ENCODE measurements at regions not wholly inside any gene's neighbourhood (a gene's known extent, or its start where the extent isn't known, plus 50 kb on each side); places are given as distances from the start of the nearest gene placed in this dataset.

DNA sequence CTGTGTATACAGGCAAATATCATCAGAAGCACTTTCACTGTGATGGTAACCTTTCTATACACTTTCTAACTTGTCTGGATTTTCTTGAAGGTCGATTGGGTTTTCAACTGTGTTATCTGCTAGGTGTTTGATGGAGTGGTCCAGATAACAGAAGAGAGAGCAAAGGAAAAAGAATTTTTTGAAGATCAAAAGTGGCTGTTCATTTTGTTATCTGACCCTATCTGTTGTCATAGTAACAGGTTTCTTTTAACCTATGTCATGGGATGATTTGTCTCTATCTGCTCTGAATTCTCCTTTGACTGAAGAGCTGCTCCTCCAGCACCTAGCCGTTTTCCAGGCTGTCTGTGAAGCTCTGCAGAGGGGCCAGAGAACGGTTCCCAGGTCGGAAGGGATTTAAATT, 77.8 kb upstream of the IRX2 start:
- H3K27ac ChIP-seq (ENCODE audit: low read depth), result no peak overlapping the region

More for the DNA sequence above, 77.8 kb upstream of the IRX2 start:
- no peaks in the 10 kb centered on the region for H4K20me1 ChIP-seq (replicated peaks; ENCODE audit: insufficient read depth)
- H3K9me3 Mint-ChIP-seq, result no peaks in the 10 kb centered on the region; the same call in 1 of the 3 replicates
- H3K9me2 ChIP-seq (ENCODE audit: insufficient read depth), result no peaks in the 10 kb centered on the region
- no peak overlapping the region for H3K4me3 Mint-ChIP-seq
- no peaks in the 10 kb centered on the region for H3K4me1 ChIP-seq (ENCODE audit: insufficient read depth)
- no peaks in the 10 kb centered on the region for H3K27me3 Mint-ChIP-seq (ENCODE audit: insufficient read depth, low read depth, poor library complexity)
- no peaks in the 10 kb centered on the region for H3K27me3 ChIP-seq (ENCODE audit: insufficient read depth)
- H3K36me3 Mint-ChIP-seq (ENCODE audit: low read depth), result no peaks in the 10 kb centered on the region
- no peaks in the 10 kb centered on the region for H3K79me2 ChIP-seq (replicated peaks; ENCODE audit: insufficient read depth)
- H2AFZ ChIP-seq, result no peak overlapping the region
- H3F3A ChIP-seq (replicated peaks; ENCODE audit: low read depth), result no peaks in the 10 kb centered on the region
- H3K36me3 ChIP-seq (ENCODE audit: insufficient read depth), result no peaks in the 10 kb centered on the region
- DNase-seq (ENCODE audit: low spot score) (no peak), ATAC-seq (no peak)
- no peak overlapping the region for H3K4me3 ChIP-seq
- no peak overlapping the region for H3K4me2 ChIP-seq
- TF ChIP-seq STAT1 (IDR thresholded peaks at IDR 0.05; ENCODE audit: unreplicated experiment) (no peak), POLR2AphosphoS5 (IDR thresholded peaks at IDR 0.05; ENCODE audit: low read depth) (no peak), ZNF331 (CRISPR knock-in tag; IDR thresholded peaks at IDR 0.05; ENCODE audit: low read depth) (no peak), NANOG (IDR thresholded peaks at IDR 0.05; ENCODE audit: borderline replicate concordance) (no peak), EZH2phosphoT487 (IDR thresholded peaks at IDR 0.05; ENCODE audit: unreplicated experiment) (no peak), JUNB (IDR thresholded peaks at IDR 0.05; ENCODE audit: unreplicated experiment) (no peak), CREB1 (CRISPR knock-in tag; IDR thresholded peaks at IDR 0.05; ENCODE audit: low read depth) (no peak), ZNF114 (CRISPR knock-in tag; IDR thresholded peaks at IDR 0.05) (no peak), EZH2 (IDR thresholded peaks at IDR 0.05; ENCODE audit: low read depth, unreplicated experiment) (no peak)
- TF ChIP-seq, protein P1, sequence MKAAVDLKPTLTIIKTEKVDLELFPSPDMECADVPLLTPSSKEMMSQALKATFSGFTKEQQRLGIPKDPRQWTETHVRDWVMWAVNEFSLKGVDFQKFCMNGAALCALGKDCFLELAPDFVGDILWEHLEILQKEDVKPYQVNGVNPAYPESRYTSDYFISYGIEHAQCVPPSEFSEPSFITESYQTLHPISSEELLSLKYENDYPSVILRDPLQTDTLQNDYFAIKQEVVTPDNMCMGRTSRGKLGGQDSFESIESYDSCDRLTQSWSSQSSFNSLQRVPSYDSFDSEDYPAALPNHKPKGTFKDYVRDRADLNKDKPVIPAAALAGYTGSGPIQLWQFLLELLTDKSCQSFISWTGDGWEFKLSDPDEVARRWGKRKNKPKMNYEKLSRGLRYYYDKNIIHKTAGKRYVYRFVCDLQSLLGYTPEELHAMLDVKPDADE (IDR thresholded peaks at IDR 0.05), result no peak
- TF ChIP-seq, protein P2, sequence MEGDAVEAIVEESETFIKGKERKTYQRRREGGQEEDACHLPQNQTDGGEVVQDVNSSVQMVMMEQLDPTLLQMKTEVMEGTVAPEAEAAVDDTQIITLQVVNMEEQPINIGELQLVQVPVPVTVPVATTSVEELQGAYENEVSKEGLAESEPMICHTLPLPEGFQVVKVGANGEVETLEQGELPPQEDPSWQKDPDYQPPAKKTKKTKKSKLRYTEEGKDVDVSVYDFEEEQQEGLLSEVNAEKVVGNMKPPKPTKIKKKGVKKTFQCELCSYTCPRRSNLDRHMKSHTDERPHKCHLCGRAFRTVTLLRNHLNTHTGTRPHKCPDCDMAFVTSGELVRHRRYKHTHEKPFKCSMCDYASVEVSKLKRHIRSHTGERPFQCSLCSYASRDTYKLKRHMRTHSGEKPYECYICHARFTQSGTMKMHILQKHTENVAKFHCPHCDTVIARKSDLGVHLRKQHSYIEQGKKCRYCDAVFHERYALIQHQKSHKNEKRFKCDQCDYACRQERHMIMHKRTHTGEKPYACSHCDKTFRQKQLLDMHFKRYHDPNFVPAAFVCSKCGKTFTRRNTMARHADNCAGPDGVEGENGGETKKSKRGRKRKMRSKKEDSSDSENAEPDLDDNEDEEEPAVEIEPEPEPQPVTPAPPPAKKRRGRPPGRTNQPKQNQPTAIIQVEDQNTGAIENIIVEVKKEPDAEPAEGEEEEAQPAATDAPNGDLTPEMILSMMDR (conservative IDR thresholded peaks at IDR 0.05; ENCODE audit: low read depth in 2 of 2), result no peak
- TF ChIP-seq, protein P3, sequence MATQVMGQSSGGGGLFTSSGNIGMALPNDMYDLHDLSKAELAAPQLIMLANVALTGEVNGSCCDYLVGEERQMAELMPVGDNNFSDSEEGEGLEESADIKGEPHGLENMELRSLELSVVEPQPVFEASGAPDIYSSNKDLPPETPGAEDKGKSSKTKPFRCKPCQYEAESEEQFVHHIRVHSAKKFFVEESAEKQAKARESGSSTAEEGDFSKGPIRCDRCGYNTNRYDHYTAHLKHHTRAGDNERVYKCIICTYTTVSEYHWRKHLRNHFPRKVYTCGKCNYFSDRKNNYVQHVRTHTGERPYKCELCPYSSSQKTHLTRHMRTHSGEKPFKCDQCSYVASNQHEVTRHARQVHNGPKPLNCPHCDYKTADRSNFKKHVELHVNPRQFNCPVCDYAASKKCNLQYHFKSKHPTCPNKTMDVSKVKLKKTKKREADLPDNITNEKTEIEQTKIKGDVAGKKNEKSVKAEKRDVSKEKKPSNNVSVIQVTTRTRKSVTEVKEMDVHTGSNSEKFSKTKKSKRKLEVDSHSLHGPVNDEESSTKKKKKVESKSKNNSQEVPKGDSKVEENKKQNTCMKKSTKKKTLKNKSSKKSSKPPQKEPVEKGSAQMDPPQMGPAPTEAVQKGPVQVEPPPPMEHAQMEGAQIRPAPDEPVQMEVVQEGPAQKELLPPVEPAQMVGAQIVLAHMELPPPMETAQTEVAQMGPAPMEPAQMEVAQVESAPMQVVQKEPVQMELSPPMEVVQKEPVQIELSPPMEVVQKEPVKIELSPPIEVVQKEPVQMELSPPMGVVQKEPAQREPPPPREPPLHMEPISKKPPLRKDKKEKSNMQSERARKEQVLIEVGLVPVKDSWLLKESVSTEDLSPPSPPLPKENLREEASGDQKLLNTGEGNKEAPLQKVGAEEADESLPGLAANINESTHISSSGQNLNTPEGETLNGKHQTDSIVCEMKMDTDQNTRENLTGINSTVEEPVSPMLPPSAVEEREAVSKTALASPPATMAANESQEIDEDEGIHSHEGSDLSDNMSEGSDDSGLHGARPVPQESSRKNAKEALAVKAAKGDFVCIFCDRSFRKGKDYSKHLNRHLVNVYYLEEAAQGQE (IDR thresholded peaks at IDR 0.05; ENCODE audit: unreplicated experiment), result no peak
- TF ChIP-seq, protein P4, sequence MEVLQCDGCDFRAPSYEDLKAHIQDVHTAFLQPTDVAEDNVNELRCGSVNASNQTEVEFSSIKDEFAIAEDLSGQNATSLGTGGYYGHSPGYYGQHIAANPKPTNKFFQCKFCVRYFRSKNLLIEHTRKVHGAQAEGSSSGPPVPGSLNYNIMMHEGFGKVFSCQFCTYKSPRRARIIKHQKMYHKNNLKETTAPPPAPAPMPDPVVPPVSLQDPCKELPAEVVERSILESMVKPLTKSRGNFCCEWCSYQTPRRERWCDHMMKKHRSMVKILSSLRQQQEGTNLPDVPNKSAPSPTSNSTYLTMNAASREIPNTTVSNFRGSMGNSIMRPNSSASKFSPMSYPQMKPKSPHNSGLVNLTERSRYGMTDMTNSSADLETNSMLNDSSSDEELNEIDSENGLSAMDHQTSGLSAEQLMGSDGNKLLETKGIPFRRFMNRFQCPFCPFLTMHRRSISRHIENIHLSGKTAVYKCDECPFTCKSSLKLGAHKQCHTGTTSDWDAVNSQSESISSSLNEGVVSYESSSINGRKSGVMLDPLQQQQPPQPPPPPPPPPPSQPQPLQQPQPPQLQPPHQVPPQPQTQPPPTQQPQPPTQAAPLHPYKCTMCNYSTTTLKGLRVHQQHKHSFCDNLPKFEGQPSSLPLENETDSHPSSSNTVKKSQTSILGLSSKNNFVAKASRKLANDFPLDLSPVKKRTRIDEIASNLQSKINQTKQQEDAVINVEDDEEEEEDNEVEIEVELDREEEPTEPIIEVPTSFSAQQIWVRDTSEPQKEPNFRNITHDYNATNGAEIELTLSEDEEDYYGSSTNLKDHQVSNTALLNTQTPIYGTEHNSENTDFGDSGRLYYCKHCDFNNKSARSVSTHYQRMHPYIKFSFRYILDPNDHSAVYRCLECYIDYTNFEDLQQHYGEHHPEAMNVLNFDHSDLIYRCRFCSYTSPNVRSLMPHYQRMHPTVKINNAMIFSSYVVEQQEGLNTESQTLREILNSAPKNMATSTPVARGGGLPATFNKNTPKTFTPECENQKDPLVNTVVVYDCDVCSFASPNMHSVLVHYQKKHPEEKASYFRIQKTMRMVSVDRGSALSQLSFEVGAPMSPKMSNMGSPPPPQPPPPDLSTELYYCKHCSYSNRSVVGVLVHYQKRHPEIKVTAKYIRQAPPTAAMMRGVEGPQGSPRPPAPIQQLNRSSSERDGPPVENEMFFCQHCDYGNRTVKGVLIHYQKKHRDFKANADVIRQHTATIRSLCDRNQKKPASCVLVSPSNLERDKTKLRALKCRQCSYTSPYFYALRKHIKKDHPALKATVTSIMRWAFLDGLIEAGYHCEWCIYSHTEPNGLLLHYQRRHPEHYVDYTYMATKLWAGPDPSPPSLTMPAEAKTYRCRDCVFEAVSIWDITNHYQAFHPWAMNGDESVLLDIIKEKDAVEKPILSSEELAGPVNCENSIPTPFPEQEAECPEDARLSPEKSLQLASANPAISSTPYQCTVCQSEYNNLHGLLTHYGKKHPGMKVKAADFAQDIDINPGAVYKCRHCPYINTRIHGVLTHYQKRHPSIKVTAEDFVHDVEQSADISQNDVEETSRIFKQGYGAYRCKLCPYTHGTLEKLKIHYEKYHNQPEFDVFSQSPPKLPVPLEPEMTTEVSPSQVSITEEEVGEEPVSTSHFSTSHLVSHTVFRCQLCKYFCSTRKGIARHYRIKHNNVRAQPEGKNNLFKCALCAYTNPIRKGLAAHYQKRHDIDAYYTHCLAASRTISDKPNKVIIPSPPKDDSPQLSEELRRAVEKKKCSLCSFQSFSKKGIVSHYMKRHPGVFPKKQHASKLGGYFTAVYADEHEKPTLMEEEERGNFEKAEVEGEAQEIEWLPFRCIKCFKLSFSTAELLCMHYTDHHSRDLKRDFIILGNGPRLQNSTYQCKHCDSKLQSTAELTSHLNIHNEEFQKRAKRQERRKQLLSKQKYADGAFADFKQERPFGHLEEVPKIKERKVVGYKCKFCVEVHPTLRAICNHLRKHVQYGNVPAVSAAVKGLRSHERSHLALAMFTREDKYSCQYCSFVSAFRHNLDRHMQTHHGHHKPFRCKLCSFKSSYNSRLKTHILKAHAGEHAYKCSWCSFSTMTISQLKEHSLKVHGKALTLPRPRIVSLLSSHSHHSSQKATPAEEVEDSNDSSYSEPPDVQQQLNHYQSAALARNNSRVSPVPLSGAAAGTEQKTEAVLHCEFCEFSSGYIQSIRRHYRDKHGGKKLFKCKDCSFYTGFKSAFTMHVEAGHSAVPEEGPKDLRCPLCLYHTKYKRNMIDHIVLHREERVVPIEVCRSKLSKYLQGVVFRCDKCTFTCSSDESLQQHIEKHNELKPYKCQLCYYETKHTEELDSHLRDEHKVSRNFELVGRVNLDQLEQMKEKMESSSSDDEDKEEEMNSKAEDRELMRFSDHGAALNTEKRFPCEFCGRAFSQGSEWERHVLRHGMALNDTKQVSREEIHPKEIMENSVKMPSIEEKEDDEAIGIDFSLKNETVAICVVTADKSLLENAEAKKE (CRISPR knock-in tag; IDR thresholded peaks at IDR 0.05), result no peak
- H3K27ac Mint-ChIP-seq, result no peak overlapping the region
- peaks cover 7% of the 10 kb centered on the region; the same call in 2 of the 3 replicates for H3K4me1 Mint-ChIP-seq
